ENCODE measurements at regions not wholly inside any gene's neighbourhood (a gene's known extent, or its start where the extent isn't known, plus 50 kb on each side); places are given as distances from the start of the nearest gene placed in this dataset.

- TF ChIP-seq MTA1 (IDR thresholded peaks at IDR 0.05; ENCODE audit: borderline replicate concordance): peak; percentile 29; the same call in 1 of the 2 replicates
- peak; percentile 62; the same call in 1 of the 2 replicates for TF ChIP-seq NFE2 (IDR thresholded peaks at IDR 0.05; ENCODE audit: low read depth)
- no peak for TF ChIP-seq TRIM28 (IDR thresholded peaks at IDR 0.05)
- TF ChIP-seq TCFL5 (CRISPR knock-in tag; conservative IDR thresholded peaks at IDR 0.05): no peak
- TF ChIP-seq C11orf30 (IDR thresholded peaks at IDR 0.05; ENCODE audit: low read depth): peak; percentile 32; the same call in 1 of the 2 replicates
- peak; percentile 55 for TF ChIP-seq FOSL1 (tag; conservative IDR thresholded peaks at IDR 0.05)
Measured at GRCh38 chr11:27241311-27242122, 121.5 kb downstream of the CCDC34 start (continued).

- peaks cover 3 to 19% of the 10 kb centered on the region in 2 experiments; a peak in 3 of 5 replicates for H3K4me1 ChIP-seq (replicated peaks in 1 of 2; ENCODE audit: control insufficient read depth in 2 of 2, insufficient read depth in 2 of 2, low read length in 2 of 2)
- no peak overlapping the region for H2AFZ ChIP-seq (ENCODE audit: low read depth, low read length)
- intact Hi-C loops (cut with micrococcal nuclease) (no loop called here), in situ Hi-C loops (cut with MboI) (no loop called here)
- no peaks in the 10 kb centered on the region for H3K9me1 ChIP-seq (ENCODE audit: control insufficient read depth, insufficient read depth, low read length)
- peaks cover 2 to 7% of the 10 kb centered on the region in 2 experiments; a peak in 3 of 5 replicates for H3K27me3 ChIP-seq (ENCODE audit: control insufficient read depth in 2 of 2, insufficient read depth in 2 of 2, low read length in 2 of 2)
- H3K79me2 ChIP-seq (ENCODE audit: control insufficient read depth, insufficient read depth, low read length): no peaks in the 10 kb centered on the region
- no peak overlapping the region for H3K9ac ChIP-seq (ENCODE audit: insufficient read depth in 1 of 2, low read depth in 2 of 2, low read length in 2 of 2)
- no peaks in the 10 kb centered on the region for H4K20me1 ChIP-seq (replicated peaks; ENCODE audit: control insufficient read depth, insufficient read depth, low read length)
- H3K27ac ChIP-seq (ENCODE audit: extremely low read depth, low read depth, low read length): no peak overlapping the region
- ATAC-seq (no peak), DNase-seq (ENCODE audit: extremely low read depth in 1 of 4, low spot score in 3 of 4) (no peak), FAIRE-seq (no peak)
- no TSS peak for BruUV-seq (replicated peaks)
- H3K36me3 ChIP-seq (ENCODE audit: control insufficient read depth, insufficient read depth, low read length): no peaks in the 10 kb centered on the region
- WGBS (ENCODE audit: insufficient coverage, low coverage, missing lambda C conversion rate): 1% methylated on average over 7 of the region's 7 CpGs
- H3K9me3 ChIP-seq (replicated peaks; ENCODE audit: control insufficient read depth, insufficient read depth, low read depth, low read length): no peaks in the 10 kb centered on the region
- ChIA-PET POLR2A (interaction anchor here (0.6 to 0.9 kb wide), 2 partner anchors 12 to 411 kb away, joined by 3 to 4 read pairs; no protein-coding TSS in a partner anchor), CTCF (ENCODE audit: low intra/inter-chr PET ratio) (no interaction called here)
- H3K4me3 ChIP-seq: no peak overlapping the region
- no peak overlapping the region for H3K4me2 ChIP-seq (ENCODE audit: insufficient read depth, low read length)
- no peak for TF ChIP-seq ADNP (tag; IDR thresholded peaks at IDR 0.05)
- TF ChIP-seq RBBP5 (IDR thresholded peaks at IDR 0.05; ENCODE audit: borderline replicate concordance, insufficient read depth, low read length, poor library complexity, severe bottlenecking): no peak
- TF ChIP-seq HSF4 (CRISPR knock-in tag; IDR thresholded peaks at IDR 0.05; ENCODE audit: borderline replicate concordance): no peak
- TF ChIP-seq SMARCB1 (IDR thresholded peaks at IDR 0.05; ENCODE audit: insufficient read length, low read depth): no peak
- no peak for TF ChIP-seq ZNF384 (IDR thresholded peaks at IDR 0.05; ENCODE audit: low read depth, low read length)
Measured at GRCh38 chr11:27239305-27239942, 123.6 kb downstream of the CCDC34 start.

Measured in K562 (cell line).